ENCODE measurements at regions not wholly inside any gene's neighbourhood (a gene's known extent, or its start where the extent isn't known, plus 50 kb on each side); places are given as distances from the start of the nearest gene placed in this dataset.
"Not testable (repeated sequence)": the region's sequence is repeated elsewhere in the genome, so short reads cannot be mapped to it uniquely, and the experiment has no call there.

- DNase-seq: no peak
Observed at GRCh38 chr10:44749151-44749550, 162.0 kb upstream of the TMEM72 start.

DNA sequence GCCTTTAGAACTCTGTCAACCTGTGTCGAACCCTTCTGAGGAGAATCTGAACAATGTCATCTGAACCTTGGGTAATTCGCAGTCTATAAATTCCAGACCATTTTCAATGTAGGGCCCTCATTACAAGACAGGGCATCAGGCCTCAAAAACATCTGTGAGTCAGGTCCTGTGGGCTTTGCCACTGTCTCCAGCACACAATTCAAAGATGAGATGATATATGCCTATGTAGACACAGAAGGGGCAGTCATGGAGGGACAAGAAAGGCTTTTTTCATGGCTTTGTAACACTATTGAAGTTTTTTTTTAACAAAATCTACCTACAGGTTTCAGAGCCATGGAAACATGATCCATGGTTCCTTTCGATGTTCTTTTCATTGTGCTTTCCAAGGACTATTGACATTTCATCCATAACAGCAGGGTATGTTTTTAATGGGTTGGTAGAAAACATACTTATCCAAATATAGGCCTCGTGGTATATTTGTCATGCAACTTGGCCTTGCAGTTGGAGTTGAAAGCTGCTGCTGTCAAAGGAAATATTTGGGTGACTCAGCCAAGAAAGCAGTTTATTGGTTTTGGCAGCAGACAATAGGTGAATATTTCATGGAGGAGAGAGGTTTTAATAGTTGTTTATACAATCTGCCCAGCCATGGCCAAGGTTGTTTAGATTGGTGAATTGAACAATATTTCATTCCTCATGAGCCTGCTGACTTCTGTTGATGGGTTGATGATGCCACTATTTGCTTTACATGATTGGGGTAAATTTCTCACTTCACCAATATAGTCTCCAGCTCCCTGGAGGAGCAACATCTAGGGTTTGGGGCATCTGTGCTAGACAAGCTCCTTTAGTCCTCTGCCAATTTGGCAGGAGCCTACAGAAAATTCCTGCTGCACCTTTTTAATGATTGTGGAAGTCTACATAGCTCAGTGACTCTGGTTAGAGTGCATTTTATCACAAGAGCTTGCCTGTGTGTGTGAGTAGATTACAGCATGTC lies 158.4 kb upstream of the TMEM72 start:
- no peak for DNase-seq

DNA sequence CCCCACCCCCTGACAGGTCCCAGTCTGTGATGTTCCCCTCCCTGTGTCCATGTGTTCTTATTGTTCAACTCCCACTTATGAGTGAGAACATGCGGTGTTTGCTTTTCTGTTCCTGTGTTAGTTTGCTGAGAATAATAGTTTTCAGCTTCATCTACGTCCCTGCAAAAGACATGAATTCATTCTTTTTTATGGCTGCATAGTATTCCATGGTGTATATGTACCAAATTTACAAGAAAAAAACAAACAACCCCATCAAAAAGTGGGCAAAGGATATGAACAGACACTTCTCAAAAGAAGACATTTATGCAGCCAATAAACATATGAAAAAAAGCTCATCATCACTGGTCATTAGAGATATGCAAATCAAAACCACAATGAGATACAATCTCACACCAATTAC lies 156.8 kb upstream of the TMEM72 start:
- not testable (repeated sequence) for DNase-seq

DNA sequence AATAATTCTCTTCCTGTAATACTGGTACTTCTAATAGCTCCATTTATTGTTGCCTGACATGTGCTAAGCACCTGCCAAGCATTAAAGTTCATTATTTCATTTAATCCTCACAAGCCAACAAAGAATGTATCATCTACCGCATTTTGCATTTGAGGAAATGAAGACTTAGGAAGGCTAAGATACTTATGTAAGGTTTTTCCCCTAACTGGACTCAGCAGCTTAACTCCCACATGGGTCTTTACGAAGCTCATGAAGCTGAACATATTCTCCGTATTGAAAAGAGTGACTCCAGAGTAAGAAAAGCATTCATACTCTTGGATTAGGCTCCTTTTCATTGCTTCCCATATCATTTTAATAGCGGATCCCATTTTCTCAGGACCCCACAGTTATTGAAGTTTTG lies 155.7 kb upstream of the TMEM72 start:
- DNase-seq: no peak

DNA sequence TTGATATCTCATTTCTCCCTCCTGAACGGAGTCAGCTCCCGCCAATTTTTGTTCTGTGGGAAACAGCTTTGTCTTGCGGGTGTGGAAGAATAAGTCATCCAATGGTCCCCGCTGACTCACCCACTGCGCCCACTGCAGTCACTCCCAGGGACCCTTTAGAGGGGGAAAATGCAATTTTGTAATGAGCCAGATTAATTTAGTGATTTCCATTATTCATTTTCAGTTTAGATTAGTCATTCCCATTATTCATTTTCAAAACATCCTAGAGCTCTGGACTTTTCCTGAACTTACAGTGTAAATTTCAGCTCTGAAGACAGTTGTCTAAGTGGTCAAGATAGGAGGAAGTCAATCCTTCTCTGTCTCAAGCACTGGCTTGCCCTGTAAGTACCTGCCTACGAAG lies 154.9 kb upstream of the TMEM72 start:
- no peak for DNase-seq

GRCh38 chr10:44757551-44758205 lies 153.5 kb upstream of the TMEM72 start:
- DNase-seq: no peak

- no peak for DNase-seq
Observed at GRCh38 chr10:44759122-44759521, 152.0 kb upstream of the TMEM72 start.

DNA sequence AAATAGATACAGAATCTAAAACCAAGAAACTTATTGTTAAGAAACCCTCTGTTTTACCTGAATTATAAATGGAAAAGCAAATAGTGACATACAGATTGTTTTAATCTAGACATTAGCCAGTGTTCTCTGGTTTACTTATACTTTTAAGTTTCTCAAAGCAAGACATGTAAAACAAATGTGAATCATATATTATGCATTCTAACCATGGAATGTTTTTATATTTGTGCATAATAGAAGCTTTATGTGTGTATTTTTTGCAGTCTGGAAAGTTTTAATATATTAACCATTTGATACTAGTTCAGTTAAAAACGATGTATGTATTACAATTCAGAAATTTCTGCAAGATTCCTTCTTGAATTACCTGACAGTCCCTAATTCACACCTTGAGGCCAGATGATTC lies 150.6 kb upstream of the TMEM72 start:
- DNase-seq: no peak

DNA sequence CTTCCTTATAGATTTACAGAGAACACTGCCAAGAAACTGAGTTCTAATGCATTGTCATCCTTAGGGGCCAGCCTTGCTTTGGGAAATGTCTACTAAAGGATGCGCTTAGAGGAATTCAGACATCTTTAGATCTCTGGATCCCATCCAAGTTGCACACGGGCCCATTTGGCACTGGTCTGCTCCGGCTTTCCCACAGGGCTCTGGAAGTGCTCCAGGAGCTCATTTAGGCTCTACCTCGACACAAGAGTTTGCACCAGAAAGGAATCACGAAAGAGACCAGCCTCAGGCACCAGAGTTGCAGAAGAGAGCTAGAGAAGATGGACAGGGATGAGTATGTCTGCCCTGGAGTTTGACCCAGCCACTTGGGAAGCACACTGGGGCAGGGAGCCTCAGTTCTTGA lies 150.1 kb upstream of the TMEM72 start:
- DNase-seq: no peak

DNA sequence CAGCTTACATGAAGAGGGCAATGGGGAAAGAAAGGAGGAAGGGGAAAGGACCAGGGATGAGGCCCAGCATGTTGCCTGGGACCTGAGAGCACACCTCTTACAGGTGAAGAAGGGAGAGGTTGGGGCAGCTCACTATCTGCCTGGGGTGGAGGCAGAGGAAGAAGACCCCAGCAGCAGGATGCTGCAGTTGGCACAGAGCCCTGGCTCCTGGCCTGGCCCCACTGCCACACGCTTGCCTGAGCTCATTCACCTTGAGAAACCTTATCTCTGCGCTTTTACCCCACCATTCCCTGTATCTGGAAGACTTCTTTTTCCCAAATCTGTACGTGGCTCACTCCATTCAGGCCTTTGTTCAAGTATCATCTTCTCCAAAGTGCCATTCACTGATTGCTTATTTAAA lies 147.8 kb upstream of the TMEM72 start:
- no peak for DNase-seq

DNA sequence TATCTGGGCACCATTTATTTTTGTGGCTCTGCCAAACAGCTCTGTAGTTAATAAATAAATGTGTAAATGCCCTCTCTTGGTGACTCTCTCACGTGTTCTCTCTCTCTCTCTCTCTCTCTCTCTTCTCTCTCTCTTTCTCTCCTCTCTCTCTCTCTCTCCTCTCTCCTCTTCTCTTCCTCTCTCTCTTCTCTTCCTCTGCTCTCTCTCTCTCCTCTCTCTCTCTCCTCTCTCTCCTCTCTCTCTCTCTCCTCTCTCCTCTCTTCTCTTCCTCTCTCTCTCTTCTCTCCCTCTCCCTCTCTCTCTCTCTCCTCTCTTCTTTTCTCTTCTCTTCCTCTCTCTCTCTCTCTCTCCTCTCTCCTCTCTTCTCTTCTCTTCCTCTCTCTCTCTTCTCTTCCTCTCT lies 145.8 kb upstream of the TMEM72 start:
- no peak for DNase-seq

DNA sequence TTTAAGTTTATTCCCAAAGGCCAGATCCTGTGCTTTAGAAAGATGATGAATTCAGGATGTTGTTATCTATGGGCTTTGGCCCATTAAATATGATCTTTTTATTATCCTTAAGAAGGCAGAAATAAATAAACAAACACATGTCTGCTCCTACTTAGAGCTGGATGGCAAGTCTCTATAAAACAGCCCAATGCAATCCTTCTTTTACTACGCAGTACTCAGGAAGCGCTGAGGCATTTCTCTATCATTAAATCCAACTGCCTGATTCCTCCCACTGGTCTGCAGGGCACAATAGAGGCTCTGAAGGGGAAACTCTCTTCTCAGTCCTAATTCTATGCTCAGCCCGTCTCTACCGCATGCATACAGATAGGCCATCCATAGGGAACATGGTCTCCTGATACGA lies 144.5 kb upstream of the TMEM72 start:
- DNase-seq: no peak

DNA sequence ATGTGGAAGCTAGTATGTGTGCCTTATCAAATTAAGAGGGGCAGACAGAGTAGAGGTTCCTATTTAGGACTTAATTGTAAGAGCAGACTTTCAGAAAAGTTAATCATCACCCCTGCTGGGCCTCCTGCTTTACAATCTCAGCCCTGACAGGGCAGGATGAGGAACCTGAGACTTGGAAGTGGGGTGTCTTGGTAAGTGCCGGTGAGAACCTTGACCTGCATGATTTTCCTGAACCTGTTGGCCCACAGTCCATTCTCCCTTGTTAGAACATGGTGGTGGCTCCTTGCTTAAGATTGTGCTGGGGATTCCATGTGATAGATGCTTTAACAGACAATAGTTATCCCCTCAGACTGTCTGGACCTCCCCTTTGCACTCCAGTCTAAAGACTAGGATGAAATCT lies 141.7 kb upstream of the TMEM72 start:
- no peak for DNase-seq

GRCh38 chr10:44771233-44771995 lies 139.7 kb upstream of the TMEM72 start:
- DNase-seq: no peak

GRCh38 chr10:44773565-44773964 lies 137.6 kb upstream of the TMEM72 start:
- no peak for DNase-seq

DNA sequence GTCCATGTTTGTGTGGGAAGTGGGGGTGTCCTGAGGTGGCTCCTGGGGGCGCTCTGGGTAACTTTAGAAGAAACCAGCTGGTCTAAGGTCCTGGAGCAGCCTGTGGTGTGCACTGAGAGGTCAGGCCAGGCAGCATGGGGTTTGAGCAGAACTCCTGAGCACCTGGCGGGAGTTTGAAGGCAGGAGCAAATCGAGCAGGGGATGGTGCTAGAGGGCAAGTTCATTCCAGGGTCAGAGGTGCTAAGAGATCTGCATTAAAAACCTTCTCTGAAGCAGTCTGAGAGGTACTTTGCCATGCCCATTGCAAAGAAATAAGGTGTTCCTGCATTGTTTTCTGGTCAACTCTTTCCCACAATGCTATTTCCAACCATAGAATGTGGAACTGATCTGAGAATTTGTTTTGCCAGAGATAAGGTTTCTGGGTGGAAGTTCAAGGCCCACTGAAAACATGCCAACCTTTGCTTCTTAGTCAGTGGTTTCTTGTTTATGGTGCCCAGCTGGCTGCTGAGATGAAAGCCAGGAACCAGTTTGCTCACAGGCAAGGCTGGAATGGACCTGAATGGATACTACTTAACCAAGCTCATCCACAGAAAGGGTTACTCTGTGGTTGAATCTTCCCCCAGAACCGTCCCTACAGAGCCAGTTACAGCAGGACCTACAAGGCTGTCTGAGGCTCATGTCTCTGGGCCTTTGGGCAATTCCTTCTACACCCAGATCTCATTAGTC lies 136.3 kb upstream of the TMEM72 start:
- no peak for DNase-seq

DNA sequence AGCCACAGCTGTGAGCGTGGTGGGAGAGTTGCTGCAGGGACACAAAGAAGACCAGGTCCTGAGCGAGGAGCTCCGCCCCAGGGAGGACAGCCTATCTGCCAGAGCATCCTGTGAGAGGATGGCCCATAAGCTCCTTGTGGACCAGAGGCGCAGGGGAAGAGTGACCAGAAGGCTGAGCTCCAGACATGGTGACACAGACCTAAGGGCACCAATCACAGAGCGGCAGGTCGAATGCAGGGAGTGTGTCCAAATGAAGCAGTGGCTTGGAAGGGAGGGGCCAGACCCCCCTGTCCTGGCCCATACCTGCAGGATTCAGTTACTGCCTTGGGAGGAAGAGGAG lies 135.8 kb upstream of the TMEM72 start:
- no peak for DNase-seq

GRCh38 chr10:44776181-44776580 lies 135.0 kb upstream of the TMEM72 start:
- DNase-seq: no peak

- DNase-seq: no peak
Observed at GRCh38 chr10:44779511-44779910, 131.6 kb upstream of the TMEM72 start.

DNA sequence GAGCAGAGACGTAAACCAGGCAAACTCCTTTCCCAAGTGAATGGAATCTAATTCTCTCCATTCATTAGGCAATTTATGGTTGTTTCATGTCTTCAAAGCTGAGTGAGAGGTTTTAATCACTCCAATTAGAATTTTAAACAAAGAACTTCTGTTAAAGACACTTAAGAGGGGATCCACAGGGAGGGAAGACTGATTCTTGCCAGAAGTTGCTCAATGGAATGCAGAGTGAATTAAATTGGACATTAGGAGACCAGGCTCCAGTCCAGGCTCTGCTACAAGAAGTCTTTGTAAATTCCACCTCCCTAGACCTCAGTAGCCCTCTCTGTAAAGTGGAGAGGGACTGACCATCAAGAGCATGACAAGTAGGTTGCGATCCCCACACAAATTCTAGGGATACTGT lies 130.7 kb upstream of the TMEM72 start:
- DNase-seq: no peak

DNA sequence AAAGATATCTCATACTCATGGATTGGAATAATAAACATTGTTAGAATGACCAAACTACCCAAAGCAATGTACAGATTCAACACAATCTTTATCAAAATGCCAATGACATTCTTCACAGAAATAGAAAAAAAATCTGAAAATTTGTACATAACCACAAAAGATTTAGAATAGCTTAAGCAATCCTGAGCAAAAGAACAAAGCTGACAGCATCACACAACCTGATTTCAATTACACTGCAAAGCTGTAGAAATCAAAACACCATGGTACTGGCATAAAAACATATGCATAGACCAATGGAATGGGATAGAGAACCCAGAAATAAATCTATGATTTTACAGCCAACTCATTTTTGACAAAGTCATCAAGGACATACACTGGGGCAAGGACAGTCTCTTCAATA lies 130.0 kb upstream of the TMEM72 start:
- DNase-seq: no peak

- no peak for DNase-seq
Observed at GRCh38 chr10:44786286-44786850, 124.8 kb upstream of the TMEM72 start.

All from AML-193 (cell line).